K562 (cell line): ENCODE measurements at regions not wholly inside any gene's neighbourhood (a gene's known extent, or its start where the extent isn't known, plus 50 kb on each side); places are given as distances from the start of the nearest gene placed in this dataset. TPM values are rescaled to one million over a fixed set of nuclear protein-coding genes. Genes with fewer than 3 reads are reported as not detected.

Experiments used
- small RNA-seq: library from RNA; depleted of rRNA; stranded (forward); fragments of <200 nt; gene quantifications from one replicate; pipeline ENCODE3, GENCODE V24; 2014

Small RNA genes in the stretch of these regions (small RNA-seq; reads per million reads assigned to genes)
- not detected for gene RNU6-829P
